Activated T-helper 2 cell treated with anti-CD3 and anti-CD28 coated beads, Interferon-gamma antibody, Interleukin-2, Interleukin-4, amounts not matched to agents 10 μg/mL and 5 μg/mL and 100 μg/mL, durations not matched to agents 14 hours and 24 hours and 36 hours (primary cell): ENCODE measurements at regions not wholly inside any gene's neighbourhood (a gene's known extent, or its start where the extent isn't known, plus 50 kb on each side); places are given as distances from the start of the nearest gene placed in this dataset.

ENCODE experiments used
- DNase-seq: peaks from one replicate; pipeline ENCODE4 v3.0.0; 2021; ENCODE audit warnings: low spot score
- H3K27ac Mint-ChIP-seq: one replicate; pipeline ENCODE4 v1.8.0; 2021; ENCODE audit warnings: mixed read lengths
- H3K27me3 Mint-ChIP-seq: one replicate; pipeline ENCODE4 v1.8.0; 2021; ENCODE audit warnings: low read depth, mixed read lengths
- H3K36me3 Mint-ChIP-seq: one replicate; pipeline ENCODE4 v1.8.0; 2021; ENCODE audit warnings: low read depth, mixed read lengths
- H3K4me1 Mint-ChIP-seq: one replicate; pipeline ENCODE4 v1.8.0; 2021; ENCODE audit warnings: low read depth, mixed read lengths
- H3K4me3 Mint-ChIP-seq: one replicate; pipeline ENCODE4 v1.8.0; 2021; ENCODE audit warnings: low read depth, mild to moderate bottlenecking, moderate library complexity, mixed read lengths
- H3K9me3 Mint-ChIP-seq: one replicate; pipeline ENCODE4 v1.8.0; 2021; ENCODE audit warnings: mixed read lengths
- intact Hi-C: fragments of 100-400 bp; cut with micrococcal nuclease; formaldehyde crosslinking; loops from one replicate; pipeline ENCODE4 v1.15.1; 2023

- no peak overlapping the region for H3K27ac Mint-ChIP-seq
- no peaks in the 10 kb centered on the region for H3K9me3 Mint-ChIP-seq
- H3K4me1 Mint-ChIP-seq, result no peaks in the 10 kb centered on the region
- no peaks in the 10 kb centered on the region for H3K27me3 Mint-ChIP-seq
- intact Hi-C loops, result no loop called here
- no peaks in the 10 kb centered on the region for H3K36me3 Mint-ChIP-seq
- no peak overlapping the region for H3K4me3 Mint-ChIP-seq
- DNase-seq, result no peak
Observed at GRCh38 chr4:115670930-115671329, 557.5 kb upstream of the NDST4 start.

GRCh38 chr4:115668396-115668795 is 555.0 kb upstream of the NDST4 start:
- Mint-ChIP-seq H3K9me3 (no peaks in the 10 kb centered on the region), H3K36me3 (no peaks in the 10 kb centered on the region), H3K4me1 (no peaks in the 10 kb centered on the region)

GRCh38 chr4:115664285-115664684 is 550.9 kb upstream of the NDST4 start:
- no peak overlapping the region for H3K4me3 Mint-ChIP-seq
- no peaks in the 10 kb centered on the region for H3K27me3 Mint-ChIP-seq
- H3K9me3 Mint-ChIP-seq, result no peaks in the 10 kb centered on the region
- DNase-seq, result no peak
- H3K4me1 Mint-ChIP-seq, result no peaks in the 10 kb centered on the region
- intact Hi-C loops, result no loop called here
- H3K27ac Mint-ChIP-seq, result no peak overlapping the region
- H3K36me3 Mint-ChIP-seq, result no peaks in the 10 kb centered on the region

More at GRCh38 chr4:115668396-115668795, 555.0 kb upstream of the NDST4 start:
- Mint-ChIP-seq H3K4me3 (no peak overlapping the region), H3K27ac (no peak overlapping the region), H3K27me3 (no peaks in the 10 kb centered on the region)
- intact Hi-C loops, result no loop called here
- no peak for DNase-seq

GRCh38 chr4:115660465-115660864 is 547.0 kb upstream of the NDST4 start:
- no peak for DNase-seq
- no peaks in the 10 kb centered on the region for H3K27me3 Mint-ChIP-seq
- H3K4me3 Mint-ChIP-seq, result no peak overlapping the region
- no peak overlapping the region for H3K27ac Mint-ChIP-seq
- H3K9me3 Mint-ChIP-seq, result no peaks in the 10 kb centered on the region
- H3K4me1 Mint-ChIP-seq, result no peaks in the 10 kb centered on the region
- intact Hi-C loops, result no loop called here
- H3K36me3 Mint-ChIP-seq, result no peaks in the 10 kb centered on the region

GRCh38 chr4:115657991-115658650 is 544.7 kb upstream of the NDST4 start:
- Mint-ChIP-seq H3K4me1 (no peaks in the 10 kb centered on the region), H3K27ac (no peak overlapping the region), H3K9me3 (peaks cover 2% of the 10 kb centered on the region), H3K4me3 (no peak overlapping the region), H3K36me3 (no peaks in the 10 kb centered on the region), H3K27me3 (no peaks in the 10 kb centered on the region)
- intact Hi-C loops, result no loop called here
- no peak for DNase-seq

GRCh38 chr4:115655626-115656025 is 542.2 kb upstream of the NDST4 start:
- Mint-ChIP-seq H3K27me3 (no peaks in the 10 kb centered on the region), H3K4me1 (no peaks in the 10 kb centered on the region), H3K36me3 (no peaks in the 10 kb centered on the region), H3K9me3 (peaks cover 4% of the 10 kb centered on the region), H3K27ac (no peak overlapping the region), H3K4me3 (no peak overlapping the region)
- intact Hi-C loops, result no loop called here
- DNase-seq, result no peak

GRCh38 chr4:115648786-115649185 is 535.4 kb upstream of the NDST4 start:
- Mint-ChIP-seq H3K4me3 (no peak overlapping the region), H3K36me3 (no peaks in the 10 kb centered on the region), H3K27ac (no peak overlapping the region), H3K4me1 (no peaks in the 10 kb centered on the region), H3K9me3 (peaks cover 4% of the 10 kb centered on the region), H3K27me3 (no peaks in the 10 kb centered on the region)
- no peak for DNase-seq
- intact Hi-C loops, result no loop called here

- Mint-ChIP-seq H3K4me3 (no peak overlapping the region), H3K36me3 (no peaks in the 10 kb centered on the region), H3K9me3 (no peaks in the 10 kb centered on the region), H3K4me1 (no peaks in the 10 kb centered on the region), H3K27ac (no peak overlapping the region), H3K27me3 (no peaks in the 10 kb centered on the region)
- intact Hi-C loops, result no loop called here
- DNase-seq, result no peak
Observed at GRCh38 chr4:115629270-115629669, 515.9 kb upstream of the NDST4 start.

GRCh38 chr4:115609631-115610030 is 496.2 kb upstream of the NDST4 start:
- no peaks in the 10 kb centered on the region for H3K9me3 Mint-ChIP-seq
- H3K27me3 Mint-ChIP-seq, result no peaks in the 10 kb centered on the region
- H3K4me3 Mint-ChIP-seq, result no peak overlapping the region
- no peak overlapping the region for H3K27ac Mint-ChIP-seq
- H3K4me1 Mint-ChIP-seq, result no peaks in the 10 kb centered on the region
- intact Hi-C loops, result no loop called here
- no peak for DNase-seq
- no peaks in the 10 kb centered on the region for H3K36me3 Mint-ChIP-seq

- intact Hi-C loops, result no loop called here
- H3K4me3 Mint-ChIP-seq, result no peak overlapping the region
- H3K27me3 Mint-ChIP-seq, result no peaks in the 10 kb centered on the region
- H3K36me3 Mint-ChIP-seq, result no peaks in the 10 kb centered on the region
- no peaks in the 10 kb centered on the region for H3K4me1 Mint-ChIP-seq
- no peak overlapping the region for H3K27ac Mint-ChIP-seq
- H3K9me3 Mint-ChIP-seq, result no peaks in the 10 kb centered on the region
- no peak for DNase-seq
Observed at GRCh38 chr4:115607311-115607710, 493.9 kb upstream of the NDST4 start.

GRCh38 chr4:115596265-115597001 is 483.0 kb upstream of the NDST4 start:
- Mint-ChIP-seq H3K36me3 (no peaks in the 10 kb centered on the region), H3K9me3 (peaks cover 12% of the 10 kb centered on the region), H3K27ac (no peak overlapping the region), H3K4me3 (no peak overlapping the region), H3K27me3 (no peaks in the 10 kb centered on the region), H3K4me1 (no peaks in the 10 kb centered on the region)
- DNase-seq, result no peak
- intact Hi-C loops, result no loop called here

- no peak overlapping the region for H3K4me3 Mint-ChIP-seq
- no peak overlapping the region for H3K27ac Mint-ChIP-seq
- no peaks in the 10 kb centered on the region for H3K36me3 Mint-ChIP-seq
- H3K4me1 Mint-ChIP-seq, result no peaks in the 10 kb centered on the region
- no peaks in the 10 kb centered on the region for H3K27me3 Mint-ChIP-seq
- intact Hi-C loops, result no loop called here
- no peaks in the 10 kb centered on the region for H3K9me3 Mint-ChIP-seq
- no peak for DNase-seq
Observed at GRCh38 chr4:115580901-115581300, 467.5 kb upstream of the NDST4 start.

- H3K4me1 Mint-ChIP-seq, result no peaks in the 10 kb centered on the region
- no peak for DNase-seq
- H3K27me3 Mint-ChIP-seq, result no peaks in the 10 kb centered on the region
- no peaks in the 10 kb centered on the region for H3K36me3 Mint-ChIP-seq
- intact Hi-C loops, result no loop called here
- H3K9me3 Mint-ChIP-seq, result peaks cover 10% of the 10 kb centered on the region
- H3K4me3 Mint-ChIP-seq, result no peak overlapping the region
- H3K27ac Mint-ChIP-seq, result no peak overlapping the region
Observed at GRCh38 chr4:115575851-115576250, 462.4 kb upstream of the NDST4 start.
